Neutrophil (primary cell): ENCODE measurements at regions not wholly inside any gene's neighbourhood (a gene's known extent, or its start where the extent isn't known, plus 50 kb on each side); places are given as distances from the start of the nearest gene placed in this dataset.

Experiments used
- H3K27ac ChIP-seq: fragments of 200-600 bp; sonication (generic); 2 replicates; pipeline ENCODE4 v1.5.1; 2016; ENCODE audit warnings: mild to moderate bottlenecking, moderate library complexity
- H3K27me3 ChIP-seq: fragments of 200-600 bp; sonication (generic); 2 replicates; pipeline ENCODE4 v1.6.0; 2016; ENCODE audit warnings: mild to moderate bottlenecking
- H3K36me3 ChIP-seq: fragments of 200-600 bp; sonication (generic); 2 replicates; pipeline ENCODE4 v1.5.1; 2017
- H3K4me1 ChIP-seq, 2 experiments: fragments of 200-600 bp in 1 of 2; sonication (generic) in 1 of 2; 1 replicate in 1 of 2; 2 replicates in 1 of 2; pipeline versions ENCODE4 v1.5.1 to v1.6.1; 2013 to 2016; ENCODE audit warnings: low read depth in 1 of 2, low read length in 1 of 2, mild to moderate bottlenecking in 1 of 2, moderate library complexity in 1 of 2; ENCODE audit not compliant: control insufficient read depth in 1 of 2, insufficient read depth in 1 of 2
- H3K4me3 ChIP-seq, 2 experiments: fragments of 200-600 bp in 1 of 2; sonication (generic) in 1 of 2; 1 replicate in 1 of 2; 2 replicates in 1 of 2; pipeline ENCODE4 v1.5.1; 2013 to 2016; ENCODE audit warnings: low read depth in 1 of 2, low read length in 1 of 2, mild to moderate bottlenecking in 1 of 2, moderate library complexity in 1 of 2
- H3K9me3 ChIP-seq: fragments of 200-600 bp; sonication (generic); 2 replicates; pipeline ENCODE4 v1.5.1; 2016
- TF ChIP-seq, protein P1 (sequence below): fragments of 200-600 bp; sonication (generic); IDR thresholded peaks from 2 replicates; pipeline ENCODE4 v1.5.1; 2016; ENCODE audit warnings: antibody characterized with exemption

DNA sequence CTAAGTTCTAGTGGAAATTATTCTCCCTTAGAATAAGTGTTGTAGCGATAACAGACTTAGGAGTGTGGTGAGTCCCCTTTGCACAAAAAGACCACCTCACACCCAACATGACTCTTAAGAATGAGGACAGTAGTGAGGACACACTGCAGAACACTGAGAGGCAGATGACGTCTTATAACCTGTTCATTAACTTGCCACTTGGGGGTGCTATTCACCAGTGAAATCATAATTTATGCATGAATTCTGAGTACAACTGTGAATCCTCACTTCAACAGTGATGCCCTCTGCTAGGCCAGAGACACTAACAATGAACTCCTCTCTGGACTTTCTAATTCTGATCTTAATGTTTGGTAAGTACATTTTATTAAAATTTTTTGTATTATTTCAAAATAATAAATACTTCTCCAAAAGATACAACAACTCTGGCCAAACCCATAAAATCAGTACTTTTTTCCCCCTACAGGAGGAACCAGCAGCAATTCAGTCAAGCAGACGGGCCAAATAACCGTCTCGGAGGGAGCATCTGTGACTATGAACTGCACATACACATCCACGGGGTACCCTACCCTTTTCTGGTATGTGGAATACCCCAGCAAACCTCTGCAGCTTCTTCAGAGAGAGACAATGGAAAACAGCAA, 274.7 kb downstream of the DAD1 start:
- H3K9me3 ChIP-seq = no peaks in the 10 kb centered on the region
- no peak overlapping the region for H3K4me3 ChIP-seq
- no peaks in the 10 kb centered on the region for H3K36me3 ChIP-seq
- no peak overlapping the region for H3K27ac ChIP-seq
- TF ChIP-seq, protein P1, sequence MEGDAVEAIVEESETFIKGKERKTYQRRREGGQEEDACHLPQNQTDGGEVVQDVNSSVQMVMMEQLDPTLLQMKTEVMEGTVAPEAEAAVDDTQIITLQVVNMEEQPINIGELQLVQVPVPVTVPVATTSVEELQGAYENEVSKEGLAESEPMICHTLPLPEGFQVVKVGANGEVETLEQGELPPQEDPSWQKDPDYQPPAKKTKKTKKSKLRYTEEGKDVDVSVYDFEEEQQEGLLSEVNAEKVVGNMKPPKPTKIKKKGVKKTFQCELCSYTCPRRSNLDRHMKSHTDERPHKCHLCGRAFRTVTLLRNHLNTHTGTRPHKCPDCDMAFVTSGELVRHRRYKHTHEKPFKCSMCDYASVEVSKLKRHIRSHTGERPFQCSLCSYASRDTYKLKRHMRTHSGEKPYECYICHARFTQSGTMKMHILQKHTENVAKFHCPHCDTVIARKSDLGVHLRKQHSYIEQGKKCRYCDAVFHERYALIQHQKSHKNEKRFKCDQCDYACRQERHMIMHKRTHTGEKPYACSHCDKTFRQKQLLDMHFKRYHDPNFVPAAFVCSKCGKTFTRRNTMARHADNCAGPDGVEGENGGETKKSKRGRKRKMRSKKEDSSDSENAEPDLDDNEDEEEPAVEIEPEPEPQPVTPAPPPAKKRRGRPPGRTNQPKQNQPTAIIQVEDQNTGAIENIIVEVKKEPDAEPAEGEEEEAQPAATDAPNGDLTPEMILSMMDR = peak; percentile 19
- H3K4me1 ChIP-seq = no peaks in the 10 kb centered on the region
- no peaks in the 10 kb centered on the region for H3K27me3 ChIP-seq

DNA sequence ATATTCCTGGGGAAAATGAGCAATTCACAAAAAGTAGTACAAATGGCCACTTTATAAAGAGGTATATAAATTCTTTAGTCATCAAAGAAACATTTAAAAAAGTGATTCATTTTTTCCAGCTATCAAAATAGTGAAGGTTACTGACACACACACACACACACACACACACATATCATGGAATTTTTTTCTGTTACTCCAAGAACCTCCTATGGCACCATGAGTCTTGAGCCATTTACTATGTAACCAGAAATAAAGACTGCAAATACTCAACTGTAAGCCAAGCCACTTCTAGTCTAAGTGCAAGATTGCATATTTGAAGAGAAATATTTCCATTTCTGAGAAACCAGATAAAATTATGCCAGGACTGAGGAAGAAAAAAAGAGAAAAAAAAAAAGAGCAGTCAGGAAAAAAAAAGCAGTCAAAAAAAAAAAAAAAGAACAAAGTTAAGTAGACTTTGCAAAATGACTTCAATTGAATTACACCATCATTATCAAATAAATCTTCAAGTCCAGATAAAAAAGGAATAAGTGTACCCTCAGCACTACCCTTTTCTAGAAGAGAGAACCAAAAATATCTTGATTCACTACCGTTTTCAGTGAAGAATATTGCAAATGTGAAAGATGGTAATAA, 275.7 kb downstream of the DAD1 start:
- Histone ChIP-seq H3K27me3 (no peaks in the 10 kb centered on the region), H3K4me1 (no peaks in the 10 kb centered on the region), H3K4me3 (no peak overlapping the region), H3K27ac (no peak overlapping the region), H3K9me3 (no peaks in the 10 kb centered on the region), H3K36me3 (no peaks in the 10 kb centered on the region)
- TF ChIP-seq, protein P1 = no peak

DNA sequence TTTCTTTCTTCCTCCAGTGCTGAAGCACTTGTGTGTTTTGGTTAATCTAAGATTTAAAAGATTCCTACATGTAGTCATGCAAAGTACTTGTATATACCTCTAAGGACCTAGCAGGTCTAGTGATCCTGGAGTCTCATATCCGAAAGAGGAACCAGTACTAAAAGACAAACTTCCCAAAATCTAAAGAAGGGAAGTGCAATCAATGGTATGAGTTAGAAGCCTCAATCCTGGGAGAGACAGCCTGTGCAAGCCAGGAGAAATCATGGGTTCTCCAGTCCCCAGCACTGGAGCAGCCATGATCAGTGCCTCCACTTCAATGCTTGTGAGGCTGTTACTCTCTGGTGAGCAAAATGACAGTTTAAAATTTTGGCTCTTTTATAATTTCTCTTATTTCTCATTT, 277.4 kb downstream of the DAD1 start:
- H3K4me1 ChIP-seq = no peaks in the 10 kb centered on the region
- no peaks in the 10 kb centered on the region for H3K9me3 ChIP-seq
- no peaks in the 10 kb centered on the region for H3K27me3 ChIP-seq
- no peaks in the 10 kb centered on the region for H3K36me3 ChIP-seq
- TF ChIP-seq, protein P1 = no peak
- H3K27ac ChIP-seq = no peak overlapping the region
- no peak overlapping the region for H3K4me3 ChIP-seq

DNA sequence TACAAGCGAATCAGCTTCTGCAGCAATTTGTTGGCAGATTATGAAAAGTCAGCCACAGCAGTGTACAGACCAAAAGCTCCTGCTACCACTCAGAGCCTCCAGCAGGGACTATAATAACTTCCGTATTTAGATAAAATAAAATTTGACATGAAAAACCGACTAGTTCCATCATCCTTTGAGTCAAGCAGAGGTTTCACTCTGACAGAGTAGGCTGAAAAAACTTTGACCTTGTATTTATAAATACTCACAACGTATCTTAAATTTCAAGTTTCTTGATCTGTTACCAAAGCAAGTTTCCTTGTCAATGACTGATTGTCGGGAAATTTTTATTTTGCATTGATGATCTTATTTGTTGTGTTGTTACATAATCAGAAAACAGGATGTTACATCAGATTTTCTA, 283.4 kb downstream of the DAD1 start:
- TF ChIP-seq, protein P1 = no peak
- Histone ChIP-seq H3K4me3 (no peak overlapping the region), H3K4me1 (no peaks in the 10 kb centered on the region), H3K36me3 (no peaks in the 10 kb centered on the region), H3K9me3 (no peaks in the 10 kb centered on the region), H3K27me3 (no peaks in the 10 kb centered on the region), H3K27ac (no peak overlapping the region)

DNA sequence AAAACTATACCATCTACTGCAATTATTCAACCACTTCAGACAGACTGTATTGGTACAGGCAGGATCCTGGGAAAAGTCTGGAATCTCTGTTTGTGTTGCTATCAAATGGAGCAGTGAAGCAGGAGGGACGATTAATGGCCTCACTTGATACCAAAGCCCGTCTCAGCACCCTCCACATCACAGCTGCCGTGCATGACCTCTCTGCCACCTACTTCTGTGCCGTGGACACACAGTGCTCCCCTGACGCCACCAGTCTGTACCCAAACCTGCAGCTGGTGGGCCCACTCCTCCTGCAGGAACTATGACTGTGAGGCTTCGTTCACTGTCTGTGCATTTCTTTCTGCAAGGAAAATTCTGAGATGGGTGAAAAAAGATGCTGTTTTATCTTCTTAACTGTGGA, 284.7 kb downstream of the DAD1 start:
- no peaks in the 10 kb centered on the region for H3K27me3 ChIP-seq
- no peak overlapping the region for H3K27ac ChIP-seq

More for the DNA sequence above, 284.7 kb downstream of the DAD1 start:
- Histone ChIP-seq H3K4me1 (no peaks in the 10 kb centered on the region), H3K9me3 (no peaks in the 10 kb centered on the region), H3K36me3 (no peaks in the 10 kb centered on the region), H3K4me3 (no peak overlapping the region)
- TF ChIP-seq, protein P1 = no peak
